GM12891 (cell line): ENCODE measurements at regions not wholly inside any gene's neighbourhood (a gene's known extent, or its start where the extent isn't known, plus 50 kb on each side); places are given as distances from the start of the nearest gene placed in this dataset.

ENCODE experiments used
- POLR2A ChIP-seq: IDR thresholded peaks from 2 replicates; pipeline ENCODE4 v1.6.1; 2011; ENCODE audit warnings: low read depth, low read length, control low read depth
- POLR2AphosphoS5 ChIP-seq: IDR thresholded peaks from 2 replicates; pipeline ENCODE4 v1.6.1; 2011; ENCODE audit warnings: low read depth, low read length, control low read depth
- POU2F2 ChIP-seq: IDR thresholded peaks from 2 replicates; pipeline ENCODE4 v1.6.1; 2011; ENCODE audit warnings: low read depth, mild to moderate bottlenecking, control low read depth, low read length, moderate library complexity
- TAF1 ChIP-seq: IDR thresholded peaks from 2 replicates; pipeline ENCODE4 v1.6.1; 2011; ENCODE audit warnings: low read depth, low read length, control low read depth

DNA sequence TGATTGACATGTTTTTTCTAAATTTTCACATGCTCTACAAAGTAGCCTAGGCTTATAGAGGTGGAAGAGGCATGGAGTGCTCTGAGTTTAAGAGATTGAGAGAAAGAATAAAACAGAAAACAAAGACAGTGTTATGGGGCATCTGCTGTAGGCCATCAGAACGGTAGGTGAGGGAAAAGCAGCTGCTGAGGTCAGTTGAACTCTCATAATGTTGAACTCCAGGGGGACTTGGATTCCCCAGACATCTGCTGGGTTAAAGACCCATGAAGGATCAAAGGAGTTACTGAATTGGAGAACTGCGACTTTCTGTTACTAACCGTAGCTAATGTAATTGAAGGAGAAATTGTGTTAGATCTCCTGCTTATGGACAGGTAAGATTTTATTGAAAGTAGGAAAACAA, 333.9 kb downstream of the TFAP2B start:
- TF ChIP-seq POLR2A = no peak
- no peak for TF ChIP-seq TAF1
- no peak for TF ChIP-seq POLR2AphosphoS5
- TF ChIP-seq POU2F2 = no peak
